ENCODE measurements at regions not wholly inside any gene's neighbourhood (a gene's known extent, or its start where the extent isn't known, plus 50 kb on each side); places are given as distances from the start of the nearest gene placed in this dataset.

GRCh38 chr18:25787276-25787675, 303.1 kb downstream of the SS18 start:
- no peak for TF ChIP-seq POLR2AphosphoS5 (IDR thresholded peaks at IDR 0.05; ENCODE audit: borderline replicate concordance, low read depth, low read length)
- TF ChIP-seq FOXP2 (optimal IDR thresholded peaks at IDR 0.05; ENCODE audit: control extremely low read depth, extremely low read length, insufficient read depth), result no peak
- no peak for TF ChIP-seq EZH2 (IDR thresholded peaks at IDR 0.05)
- Histone ChIP-seq H3K36me3 (ENCODE audit: insufficient read depth, low read length) (no peaks in the 10 kb centered on the region), H3K9me3 (ENCODE audit: low read depth, low read length) (no peaks in the 10 kb centered on the region), H3K9ac (ENCODE audit: insufficient read length) (no peak overlapping the region), H3K27ac (no peak overlapping the region), H3K4me3 (no peak overlapping the region)
- no peak for DNase-seq (ENCODE audit: low read depth, low spot score)

GRCh38 chr18:25786758-25787157, 303.7 kb downstream of the SS18 start:
- TF ChIP-seq FOXP2 (optimal IDR thresholded peaks at IDR 0.05; ENCODE audit: control extremely low read depth, extremely low read length, insufficient read depth), result no peak
- no peak for TF ChIP-seq EZH2 (IDR thresholded peaks at IDR 0.05)
- TF ChIP-seq POLR2AphosphoS5 (IDR thresholded peaks at IDR 0.05; ENCODE audit: borderline replicate concordance, low read depth, low read length), result no peak
- no peak overlapping the region for H3K27ac ChIP-seq
- no peak for DNase-seq (ENCODE audit: low read depth, low spot score)
- no peak overlapping the region for H3K9ac ChIP-seq (ENCODE audit: insufficient read length)
- H3K9me3 ChIP-seq (ENCODE audit: low read depth, low read length), result no peaks in the 10 kb centered on the region
- no peaks in the 10 kb centered on the region for H3K36me3 ChIP-seq (ENCODE audit: insufficient read depth, low read length)
- no peak overlapping the region for H3K4me3 ChIP-seq

- Histone ChIP-seq H3K9me3 (ENCODE audit: low read depth, low read length) (no peaks in the 10 kb centered on the region), H3K27ac (no peak overlapping the region), H3K36me3 (ENCODE audit: insufficient read depth, low read length) (no peaks in the 10 kb centered on the region), H3K4me3 (no peak overlapping the region), H3K9ac (ENCODE audit: insufficient read length) (no peak overlapping the region)
- TF ChIP-seq POLR2AphosphoS5 (IDR thresholded peaks at IDR 0.05; ENCODE audit: borderline replicate concordance, low read depth, low read length), result no peak
- TF ChIP-seq FOXP2 (optimal IDR thresholded peaks at IDR 0.05; ENCODE audit: control extremely low read depth, extremely low read length, insufficient read depth), result no peak
- no peak for TF ChIP-seq EZH2 (IDR thresholded peaks at IDR 0.05)
- no peak for DNase-seq (ENCODE audit: low read depth, low spot score)
These were observed 310.3 kb downstream of the SS18 start for GRCh38 chr18:25780105-25780504.

GRCh38 chr18:25771796-25772195, 318.6 kb downstream of the SS18 start:
- no peak overlapping the region for H3K27ac ChIP-seq
- TF ChIP-seq POLR2AphosphoS5 (IDR thresholded peaks at IDR 0.05; ENCODE audit: borderline replicate concordance, low read depth, low read length) (no peak), EZH2 (IDR thresholded peaks at IDR 0.05) (no peak)
- no peaks in the 10 kb centered on the region for H3K36me3 ChIP-seq (ENCODE audit: insufficient read depth, low read length)
- no peak overlapping the region for H3K9ac ChIP-seq (ENCODE audit: insufficient read length)
- no peak overlapping the region for H3K4me3 ChIP-seq
- no peak for DNase-seq (ENCODE audit: low read depth, low spot score)
- H3K9me3 ChIP-seq (ENCODE audit: low read depth, low read length), result no peaks in the 10 kb centered on the region

- no peak overlapping the region for H3K27ac ChIP-seq
- DNase-seq (ENCODE audit: low read depth, low spot score), result no peak
These were observed 325.6 kb downstream of the SS18 start for GRCh38 chr18:25764777-25765176.

GRCh38 chr18:25759111-25759510, 331.3 kb downstream of the SS18 start:
- Histone ChIP-seq H3K9ac (ENCODE audit: insufficient read length) (no peak overlapping the region), H3K9me3 (ENCODE audit: low read depth, low read length) (no peaks in the 10 kb centered on the region), H3K36me3 (ENCODE audit: insufficient read depth, low read length) (no peaks in the 10 kb centered on the region), H3K27ac (no peak overlapping the region), H3K4me3 (no peak overlapping the region)
- no peak for DNase-seq (ENCODE audit: low read depth, low spot score)
- TF ChIP-seq POLR2AphosphoS5 (IDR thresholded peaks at IDR 0.05; ENCODE audit: borderline replicate concordance, low read depth, low read length), result no peak
- no peak for TF ChIP-seq EZH2 (IDR thresholded peaks at IDR 0.05)
- no peak for TF ChIP-seq FOXP2 (optimal IDR thresholded peaks at IDR 0.05; ENCODE audit: control extremely low read depth, extremely low read length, insufficient read depth)

More at GRCh38 chr18:25764777-25765176, 325.6 kb downstream of the SS18 start:
- H3K9me3 ChIP-seq (ENCODE audit: low read depth, low read length), result no peaks in the 10 kb centered on the region
- no peak overlapping the region for H3K4me3 ChIP-seq
- H3K36me3 ChIP-seq (ENCODE audit: insufficient read depth, low read length), result no peaks in the 10 kb centered on the region
- no peak for TF ChIP-seq EZH2 (IDR thresholded peaks at IDR 0.05)
- no peak for TF ChIP-seq FOXP2 (optimal IDR thresholded peaks at IDR 0.05; ENCODE audit: control extremely low read depth, extremely low read length, insufficient read depth)
- TF ChIP-seq POLR2AphosphoS5 (IDR thresholded peaks at IDR 0.05; ENCODE audit: borderline replicate concordance, low read depth, low read length), result no peak
- H3K9ac ChIP-seq (ENCODE audit: insufficient read length), result no peak overlapping the region

- H3K27ac ChIP-seq, result no peak overlapping the region
- no peaks in the 10 kb centered on the region for H3K9me3 ChIP-seq (ENCODE audit: low read depth, low read length)
- H3K4me3 ChIP-seq, result no peak overlapping the region
- no peak overlapping the region for H3K9ac ChIP-seq (ENCODE audit: insufficient read length)
- no peaks in the 10 kb centered on the region for H3K36me3 ChIP-seq (ENCODE audit: insufficient read depth, low read length)
- TF ChIP-seq EZH2 (IDR thresholded peaks at IDR 0.05), result no peak
- TF ChIP-seq POLR2AphosphoS5 (IDR thresholded peaks at IDR 0.05; ENCODE audit: borderline replicate concordance, low read depth, low read length), result no peak
- no peak for TF ChIP-seq FOXP2 (optimal IDR thresholded peaks at IDR 0.05; ENCODE audit: control extremely low read depth, extremely low read length, insufficient read depth)
- no peak for DNase-seq (ENCODE audit: low read depth, low spot score)
These were observed 346.7 kb downstream of the SS18 start for GRCh38 chr18:25743646-25744151.

GRCh38 chr18:25739376-25739775, 351.0 kb downstream of the SS18 start:
- no peaks in the 10 kb centered on the region for H3K36me3 ChIP-seq (ENCODE audit: insufficient read depth, low read length)
- no peak for DNase-seq (ENCODE audit: low read depth, low spot score)

GRCh38 chr18:25737710-25738311, 352.6 kb downstream of the SS18 start:
- Histone ChIP-seq H3K27ac (no peak overlapping the region), H3K9ac (ENCODE audit: insufficient read length) (no peak overlapping the region), H3K36me3 (ENCODE audit: insufficient read depth, low read length) (no peaks in the 10 kb centered on the region), H3K9me3 (ENCODE audit: low read depth, low read length) (no peaks in the 10 kb centered on the region), H3K4me3 (no peak overlapping the region)
- no peak for TF ChIP-seq FOXP2 (optimal IDR thresholded peaks at IDR 0.05; ENCODE audit: control extremely low read depth, extremely low read length, insufficient read depth)
- no peak for TF ChIP-seq EZH2 (IDR thresholded peaks at IDR 0.05)
- no peak for TF ChIP-seq POLR2AphosphoS5 (IDR thresholded peaks at IDR 0.05; ENCODE audit: borderline replicate concordance, low read depth, low read length)
- DNase-seq (ENCODE audit: low read depth, low spot score), result no peak

More at GRCh38 chr18:25739376-25739775, 351.0 kb downstream of the SS18 start:
- H3K4me3 ChIP-seq, result no peak overlapping the region
- no peak overlapping the region for H3K27ac ChIP-seq
- H3K9me3 ChIP-seq (ENCODE audit: low read depth, low read length), result no peaks in the 10 kb centered on the region
- no peak for TF ChIP-seq FOXP2 (optimal IDR thresholded peaks at IDR 0.05; ENCODE audit: control extremely low read depth, extremely low read length, insufficient read depth)
- TF ChIP-seq POLR2AphosphoS5 (IDR thresholded peaks at IDR 0.05; ENCODE audit: borderline replicate concordance, low read depth, low read length), result no peak
- no peak for TF ChIP-seq EZH2 (IDR thresholded peaks at IDR 0.05)
- no peak overlapping the region for H3K9ac ChIP-seq (ENCODE audit: insufficient read length)

Data from SK-N-MC (cell line).